MM.1S (cell line): ENCODE measurements at regions not wholly inside any gene's neighbourhood (a gene's known extent, or its start where the extent isn't known, plus 50 kb on each side); places are given as distances from the start of the nearest gene placed in this dataset.

Experiments used
- DNase-seq: peaks from one replicate; pipeline ENCODE4 v3.0.0-alpha.2; 2015
- H2AFZ ChIP-seq: fragments of 300-600 bp; sonication (generic); 2 replicates; pipeline ENCODE4 v1.6.0; 2016; ENCODE audit warnings: antibody characterized with exemption, low read length
- H3F3A ChIP-seq: fragments of 300-600 bp; sonication (generic); 2 replicates; pipeline ENCODE4 v1.6.1; 2016; ENCODE audit warnings: mild to moderate bottlenecking, antibody characterized with exemption, low read length, moderate library complexity, mixed read lengths; ENCODE audit not compliant: insufficient read depth
- H3K27ac ChIP-seq: fragments of 300-600 bp; sonication (generic); 2 replicates; pipeline ENCODE4 v1.5.1; 2016; ENCODE audit warnings: mild to moderate bottlenecking, low read length
- H3K27me3 ChIP-seq: fragments of 300-600 bp; sonication (generic); replicated peaks from 2 replicates; pipeline ENCODE4 v1.6.0; 2016; ENCODE audit warnings: low read length; ENCODE audit not compliant: insufficient read depth
- H3K36me3 ChIP-seq: fragments of 300-600 bp; sonication (generic); replicated peaks from 2 replicates; pipeline ENCODE4 v1.6.1; 2016; ENCODE audit warnings: mild to moderate bottlenecking, low read length, mixed read lengths; ENCODE audit not compliant: insufficient read depth
- H3K4me1 ChIP-seq: fragments of 300-600 bp; sonication (generic); 2 replicates; pipeline ENCODE4 v1.6.1; 2016; ENCODE audit warnings: low read length, mixed read lengths
- H3K4me2 ChIP-seq: fragments of 300-600 bp; sonication (generic); 2 replicates; pipeline ENCODE4 v1.6.0; 2016; ENCODE audit warnings: low read depth, low read length
- H3K4me3 ChIP-seq: fragments of 300-600 bp; sonication (generic); 2 replicates; pipeline ENCODE4 v1.5.1; 2016; ENCODE audit warnings: low read length, mixed read lengths
- H3K79me2 ChIP-seq: fragments of 300-600 bp; sonication (generic); 2 replicates; pipeline ENCODE4 v1.6.1; 2016; ENCODE audit warnings: mixed run types, low read length, mixed read lengths
- H3K9ac ChIP-seq: fragments of 300-600 bp; sonication (generic); 2 replicates; pipeline ENCODE4 v1.6.1; 2016; ENCODE audit warnings: low read length, mixed read lengths
- H3K9me2 ChIP-seq: fragments of 300-600 bp; sonication (generic); replicated peaks from 2 replicates; pipeline ENCODE4 v1.6.1; 2016; ENCODE audit warnings: mild to moderate bottlenecking, low read length, mixed read lengths; ENCODE audit not compliant: insufficient read depth
- H3K9me3 ChIP-seq: fragments of 300-600 bp; sonication (generic); replicated peaks from 2 replicates; pipeline ENCODE4 v1.6.1; 2016; ENCODE audit warnings: mild to moderate bottlenecking, low read length, mixed read lengths; ENCODE audit not compliant: insufficient read depth
- H4K20me1 ChIP-seq: fragments of 300-600 bp; sonication (generic); 2 replicates; pipeline ENCODE4 v1.6.1; 2016; ENCODE audit warnings: mild to moderate bottlenecking, low read length, moderate library complexity, mixed read lengths; ENCODE audit not compliant: insufficient read depth
- CTCF ChIP-seq: fragments of 300-600 bp; sonication (generic); IDR thresholded peaks from 2 replicates; pipeline ENCODE4 v1.5.1; 2016; ENCODE audit warnings: antibody characterized with exemption, low read length, mixed read lengths
- EZH2 ChIP-seq: fragments of 300-600 bp; sonication (generic); optimal IDR thresholded peaks from 2 replicates; pipeline ENCODE3; 2017; ENCODE audit warnings: low read depth, mild to moderate bottlenecking, antibody characterized with exemption, low read length, mixed read lengths
- EZH2phosphoT487 ChIP-seq: fragments of 300-600 bp; sonication (generic); IDR thresholded peaks from 2 replicates; pipeline ENCODE4 v1.6.1; 2018; ENCODE audit warnings: antibody characterized with exemption, low read length

DNA sequence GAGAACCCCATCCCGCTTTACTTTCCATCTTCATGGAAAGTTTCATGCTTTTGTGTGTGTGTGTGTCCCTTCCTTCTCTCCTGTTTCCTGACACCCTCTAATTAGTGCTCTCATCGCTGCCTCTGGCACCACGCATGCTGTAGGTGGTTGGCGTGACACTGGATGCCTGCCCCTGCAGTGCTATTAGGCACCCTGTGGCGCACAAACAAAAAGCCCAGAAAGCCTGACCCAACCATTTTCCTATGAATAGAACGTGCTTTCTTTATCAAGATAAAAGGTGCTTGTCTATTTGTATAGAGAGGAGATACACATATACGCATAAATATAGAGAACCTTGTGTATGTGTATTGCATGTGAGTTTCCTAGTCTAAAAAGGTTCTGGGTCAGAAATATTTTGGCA lies 120.8 kb upstream of the CDCA7L start:
- Histone ChIP-seq H3K36me3 (no peaks in the 10 kb centered on the region), H3K9ac (no peak overlapping the region), H3K4me1 (no peaks in the 10 kb centered on the region), H3K27ac (no peak overlapping the region), H3K79me2 (no peaks in the 10 kb centered on the region), H3K4me2 (no peak overlapping the region), H2AFZ (no peak overlapping the region), H3K9me2 (no peaks in the 10 kb centered on the region), H3K9me3 (no peaks in the 10 kb centered on the region), H3K27me3 (no peaks in the 10 kb centered on the region), H4K20me1 (no peaks in the 10 kb centered on the region), H3F3A (no peaks in the 10 kb centered on the region), H3K4me3 (no peak overlapping the region)
- TF ChIP-seq CTCF (no peak), EZH2phosphoT487 (no peak), EZH2 (no peak)
- DNase-seq: no peak

GRCh38 chr7:22064816-22065215 lies 119.1 kb upstream of the CDCA7L start:
- Histone ChIP-seq H3K4me3 (no peak overlapping the region), H3K9me3 (no peaks in the 10 kb centered on the region)

DNA sequence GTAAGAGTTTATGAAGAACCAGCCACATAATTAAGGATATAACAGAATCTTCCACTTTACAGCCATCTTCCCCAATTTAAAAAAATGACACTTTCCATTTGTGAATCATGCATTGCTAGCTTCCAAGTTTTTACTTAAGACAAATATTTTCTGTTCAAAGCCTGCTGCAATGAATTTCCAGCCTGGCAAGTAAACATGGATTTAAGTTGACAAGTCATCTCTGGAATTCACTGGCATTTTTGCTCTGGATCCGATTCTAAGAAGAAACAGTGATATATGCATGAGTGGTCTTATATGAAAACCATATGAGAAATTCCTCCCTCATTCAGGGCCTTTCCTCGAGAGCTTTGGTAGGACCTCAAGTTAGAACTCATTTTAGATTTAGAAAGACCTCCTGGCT lies 116.1 kb upstream of the CDCA7L start:
- no peaks in the 10 kb centered on the region for H3K4me1 ChIP-seq
- no peaks in the 10 kb centered on the region for H3F3A ChIP-seq
- H3K9ac ChIP-seq: no peak overlapping the region
- no peak overlapping the region for H3K4me3 ChIP-seq
- no peak overlapping the region for H3K4me2 ChIP-seq
- no peaks in the 10 kb centered on the region for H3K36me3 ChIP-seq
- H2AFZ ChIP-seq: no peak overlapping the region
- TF ChIP-seq EZH2phosphoT487 (no peak), EZH2 (no peak), CTCF (no peak)
- no peaks in the 10 kb centered on the region for H3K9me2 ChIP-seq
- H3K79me2 ChIP-seq: no peaks in the 10 kb centered on the region
- H4K20me1 ChIP-seq: no peaks in the 10 kb centered on the region
- no peaks in the 10 kb centered on the region for H3K27me3 ChIP-seq
- no peaks in the 10 kb centered on the region for H3K9me3 ChIP-seq
- no peak for DNase-seq
- no peak overlapping the region for H3K27ac ChIP-seq

More at GRCh38 chr7:22064816-22065215, 119.1 kb upstream of the CDCA7L start:
- Histone ChIP-seq H3K9ac (no peak overlapping the region), H4K20me1 (no peaks in the 10 kb centered on the region), H3K79me2 (no peaks in the 10 kb centered on the region), H2AFZ (no peak overlapping the region), H3K9me2 (no peaks in the 10 kb centered on the region), H3K4me2 (no peak overlapping the region), H3K4me1 (no peaks in the 10 kb centered on the region), H3K27me3 (no peaks in the 10 kb centered on the region), H3K27ac (no peak overlapping the region), H3K36me3 (no peaks in the 10 kb centered on the region), H3F3A (no peaks in the 10 kb centered on the region)
- no peak for TF ChIP-seq EZH2
- TF ChIP-seq EZH2phosphoT487: no peak
- DNase-seq: no peak

DNA sequence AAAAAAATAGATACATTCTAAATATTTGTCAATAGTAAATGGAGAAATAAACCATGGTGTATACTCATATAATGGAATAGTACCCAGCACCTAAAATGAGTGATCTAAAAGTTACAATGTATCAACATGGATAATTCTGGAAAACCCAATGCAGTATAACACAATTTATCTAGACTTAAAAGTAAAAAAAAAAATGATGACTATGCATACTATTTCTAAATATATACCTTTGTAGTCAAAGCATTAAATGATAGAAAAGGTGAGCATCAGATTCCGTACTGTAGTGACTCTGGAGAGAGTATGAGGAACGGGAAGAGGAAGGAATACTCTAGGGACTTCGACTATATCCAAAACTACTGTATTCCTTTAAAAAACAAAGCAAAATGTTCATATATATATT lies 115.2 kb upstream of the CDCA7L start:
- no peak overlapping the region for H2AFZ ChIP-seq
- no peak overlapping the region for H3K27ac ChIP-seq
- no peak overlapping the region for H3K4me2 ChIP-seq
- no peaks in the 10 kb centered on the region for H4K20me1 ChIP-seq
- no peaks in the 10 kb centered on the region for H3K4me1 ChIP-seq
- DNase-seq: no peak
- TF ChIP-seq EZH2phosphoT487 (no peak), EZH2 (no peak), CTCF (no peak)
- no peaks in the 10 kb centered on the region for H3K9me3 ChIP-seq
- H3K4me3 ChIP-seq: no peak overlapping the region
- no peak overlapping the region for H3K9ac ChIP-seq
- no peaks in the 10 kb centered on the region for H3F3A ChIP-seq
- no peaks in the 10 kb centered on the region for H3K79me2 ChIP-seq
- H3K9me2 ChIP-seq: no peaks in the 10 kb centered on the region
- H3K36me3 ChIP-seq: no peaks in the 10 kb centered on the region
- no peaks in the 10 kb centered on the region for H3K27me3 ChIP-seq
